Mesendoderm (in vitro differentiated cells): ENCODE measurements at regions not wholly inside any gene's neighbourhood (a gene's known extent, or its start where the extent isn't known, plus 50 kb on each side); places are given as distances from the start of the nearest gene placed in this dataset.
"Not testable (repeated sequence)": the region's sequence is repeated elsewhere in the genome, so short reads cannot be mapped to it uniquely, and the experiment has no call there.

Source experiments
- DNase-seq: peaks from one replicate; pipeline ENCODE4 v3.0.0; 2013
- H2AK5ac ChIP-seq: 2 replicates; pipeline ENCODE4 v1.6.1; 2013; ENCODE audit warnings: low read length, inconsistent platforms
- H2BK120ac ChIP-seq: 2 replicates; pipeline ENCODE4 v1.6.1; 2013; ENCODE audit warnings: low read depth, mild to moderate bottlenecking, low read length, moderate library complexity, mixed read lengths
- H2BK15ac ChIP-seq: replicated peaks from 2 replicates; pipeline ENCODE4 v1.6.1; 2013; ENCODE audit warnings: low read depth, mild to moderate bottlenecking, moderate library complexity
- H2BK5ac ChIP-seq: 2 replicates; pipeline ENCODE4 v1.6.1; 2013; ENCODE audit warnings: low read length, inconsistent platforms
- H3K18ac ChIP-seq: 2 replicates; pipeline ENCODE4 v1.6.1; 2013; ENCODE audit warnings: mild to moderate bottlenecking, low read length, mixed read lengths
- H3K23ac ChIP-seq: one replicate; pipeline ENCODE4 v1.6.1; 2013; ENCODE audit warnings: low read length
- H3K27ac ChIP-seq: 2 replicates; pipeline ENCODE4 v1.5.1; 2013; ENCODE audit warnings: low read depth, mild to moderate bottlenecking, inconsistent platforms, low read length, moderate library complexity
- H3K27me3 ChIP-seq: 2 replicates; pipeline ENCODE4 v1.6.1; 2013; ENCODE audit warnings: low read length, control low read depth, mild to moderate bottlenecking, inconsistent platforms; ENCODE audit not compliant: insufficient read depth, poor library complexity
- H3K36me3 ChIP-seq: 2 replicates; pipeline ENCODE4 v1.6.1; 2013; ENCODE audit warnings: low read length, inconsistent platforms; ENCODE audit not compliant: control insufficient read depth, insufficient read depth
- H3K4ac ChIP-seq: one replicate; pipeline ENCODE4 v1.6.1; 2013; ENCODE audit warnings: low read depth, mild to moderate bottlenecking, low read length, moderate library complexity
- H3K4me1 ChIP-seq: 2 replicates; pipeline ENCODE4 v1.6.1; 2013; ENCODE audit warnings: low read depth, low read length, inconsistent platforms; ENCODE audit not compliant: control insufficient read depth
- H3K4me2 ChIP-seq: 2 replicates; pipeline ENCODE4 v1.6.1; 2013; ENCODE audit warnings: low read length
- H3K4me3 ChIP-seq: 2 replicates; pipeline ENCODE4 v1.5.1; 2013; ENCODE audit warnings: mild to moderate bottlenecking, low read length
- H3K56ac ChIP-seq: one replicate; pipeline ENCODE4 v1.6.1; 2013; ENCODE audit warnings: low read length
- H3K79me1 ChIP-seq: 2 replicates; pipeline ENCODE4 v1.6.1; 2013; ENCODE audit warnings: low read length, inconsistent platforms
- H3K79me2 ChIP-seq: 2 replicates; pipeline ENCODE4 v1.6.1; 2013; ENCODE audit warnings: mild to moderate bottlenecking, low read length; ENCODE audit not compliant: control insufficient read depth, insufficient read depth
- H3K9ac ChIP-seq: 2 replicates; pipeline ENCODE4 v1.6.1; 2013; ENCODE audit warnings: low read length, inconsistent platforms
- H4K5ac ChIP-seq: one replicate; pipeline ENCODE4 v1.6.1; 2013; ENCODE audit warnings: low read length
- H4K8ac ChIP-seq: one replicate; pipeline ENCODE4 v1.6.1; 2013; ENCODE audit warnings: low read depth, mild to moderate bottlenecking, control low read depth, low read length, moderate library complexity
- WGBS: extraction: QIAGEN DNeasy Blood & Tissue Kit; methylation state at CpG from one replicate; pipeline ENCODE4 v1.1.7; 2013; ENCODE audit warnings: low lambda C conversion rate, missing lambda C conversion rate; ENCODE audit not compliant: insufficient coverage; ENCODE audit errors: extremely low coverage; 5-methylcytosine and 5-hydroxymethylcytosine counted together

- H3K36me3 ChIP-seq = no peaks in the 10 kb centered on the region
- DNase-seq = no peak
- H2AK5ac ChIP-seq = no peak overlapping the region
- WGBS = no CpG with 5 or more reads among the region's 4 CpGs
- H4K8ac ChIP-seq = no peak overlapping the region
- no peak overlapping the region for H3K56ac ChIP-seq
- no peak overlapping the region for H3K4me2 ChIP-seq
- no peaks in the 10 kb centered on the region for H3K79me2 ChIP-seq
- H3K27ac ChIP-seq = no peak overlapping the region
- no peak overlapping the region for H2BK15ac ChIP-seq
- no peak overlapping the region for H4K5ac ChIP-seq
- H3K4me1 ChIP-seq = no peaks in the 10 kb centered on the region
- no peaks in the 10 kb centered on the region for H3K79me1 ChIP-seq
- no peak overlapping the region for H3K23ac ChIP-seq
- no peak overlapping the region for H3K4me3 ChIP-seq
- H2BK120ac ChIP-seq = no peak overlapping the region
- no peak overlapping the region for H3K4ac ChIP-seq
- no peak overlapping the region for H2BK5ac ChIP-seq
- no peak overlapping the region for H3K18ac ChIP-seq
- no peaks in the 10 kb centered on the region for H3K27me3 ChIP-seq
- no peak overlapping the region for H3K9ac ChIP-seq
Measured at GRCh38 chr3:80978216-80978969, 783.1 kb downstream of the GBE1 start.

DNA sequence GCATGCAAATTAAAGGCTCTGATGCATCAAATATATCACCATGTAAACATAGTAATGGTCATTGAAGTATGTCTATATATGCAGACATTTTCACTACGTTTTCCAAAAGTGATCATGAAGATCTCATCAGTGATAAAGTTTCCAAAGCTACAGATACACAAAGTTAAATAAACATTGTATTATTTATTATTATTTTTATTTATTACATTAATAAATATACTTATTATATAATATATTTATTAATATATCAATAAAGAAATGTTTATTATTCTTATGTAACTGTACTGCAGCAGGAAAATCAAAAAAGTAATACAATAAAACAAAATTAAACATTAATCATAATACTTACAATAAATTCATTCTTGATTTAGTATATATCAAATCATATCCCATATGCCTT, 791.2 kb downstream of the GBE1 start:
- H3K36me3 ChIP-seq = no peaks in the 10 kb centered on the region
- H3K23ac ChIP-seq = no peak overlapping the region
- H3K4ac ChIP-seq = no peak overlapping the region
- WGBS = no CpG with 5 or more reads among the region's 1 CpG
- no peak overlapping the region for H2BK120ac ChIP-seq
- H3K18ac ChIP-seq = no peak overlapping the region
- no peak for DNase-seq
- H4K5ac ChIP-seq = no peak overlapping the region
- no peaks in the 10 kb centered on the region for H3K27me3 ChIP-seq
- no peak overlapping the region for H3K4me2 ChIP-seq
- H3K27ac ChIP-seq = no peak overlapping the region
- H4K8ac ChIP-seq = no peak overlapping the region
- H3K4me1 ChIP-seq = no peaks in the 10 kb centered on the region
- H3K79me2 ChIP-seq = no peaks in the 10 kb centered on the region
- no peak overlapping the region for H2AK5ac ChIP-seq
- no peak overlapping the region for H3K9ac ChIP-seq
- no peak overlapping the region for H2BK15ac ChIP-seq
- H2BK5ac ChIP-seq = no peak overlapping the region
- H3K56ac ChIP-seq = no peak overlapping the region
- no peaks in the 10 kb centered on the region for H3K79me1 ChIP-seq
- no peak overlapping the region for H3K4me3 ChIP-seq

- H3K79me1 ChIP-seq = no peaks in the 10 kb centered on the region
Measured at GRCh38 chr3:80929576-80929975, 831.9 kb downstream of the GBE1 start.

DNA sequence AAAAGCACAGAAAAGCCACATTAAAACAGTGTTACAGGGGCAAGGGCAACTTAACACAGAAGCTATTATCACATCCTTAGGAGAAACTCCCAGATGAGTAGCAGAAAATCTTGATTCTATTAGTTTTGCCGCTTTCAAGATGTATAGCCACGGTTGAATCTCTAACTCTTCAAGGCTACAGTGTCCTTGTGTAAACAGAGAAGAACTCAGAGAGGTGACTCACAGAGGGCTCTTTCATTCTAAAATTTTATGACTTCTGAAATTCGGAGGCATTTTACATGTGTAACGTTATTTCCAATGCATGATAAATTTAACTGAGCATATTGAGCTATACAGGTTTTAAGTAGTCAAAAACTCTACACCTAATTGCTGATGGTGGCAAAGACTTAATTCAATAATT, 846.6 kb downstream of the GBE1 start:
- H3K4me1 ChIP-seq = no peaks in the 10 kb centered on the region
- no peak overlapping the region for H4K5ac ChIP-seq
- H3K4me3 ChIP-seq = no peak overlapping the region
- WGBS = no CpG with 5 or more reads among the region's 4 CpGs
- no peak overlapping the region for H2BK15ac ChIP-seq
- H3K4me2 ChIP-seq = no peak overlapping the region
- no peak overlapping the region for H3K56ac ChIP-seq
- H3K27me3 ChIP-seq = no peaks in the 10 kb centered on the region
- H2BK120ac ChIP-seq = no peak overlapping the region
- H3K79me1 ChIP-seq = no peaks in the 10 kb centered on the region
- H3K79me2 ChIP-seq = no peaks in the 10 kb centered on the region
- H2AK5ac ChIP-seq = no peak overlapping the region
- no peaks in the 10 kb centered on the region for H3K36me3 ChIP-seq
- H3K27ac ChIP-seq = no peak overlapping the region
- H3K18ac ChIP-seq = no peak overlapping the region
- no peak overlapping the region for H3K9ac ChIP-seq
- H3K23ac ChIP-seq = no peak overlapping the region
- no peak overlapping the region for H4K8ac ChIP-seq
- no peak for DNase-seq
- H2BK5ac ChIP-seq = no peak overlapping the region
- no peak overlapping the region for H3K4ac ChIP-seq

More at GRCh38 chr3:80929576-80929975, 831.9 kb downstream of the GBE1 start:
- DNase-seq = no peak
- WGBS = no CpG with 5 or more reads among the region's 1 CpG
- Histone ChIP-seq H3K4ac (no peak overlapping the region), H3K27ac (no peak overlapping the region), H2AK5ac (no peak overlapping the region), H2BK15ac (no peak overlapping the region), H3K4me1 (no peaks in the 10 kb centered on the region), H3K9ac (no peak overlapping the region), H4K8ac (no peak overlapping the region), H3K27me3 (no peaks in the 10 kb centered on the region), H3K79me2 (no peaks in the 10 kb centered on the region), H4K5ac (no peak overlapping the region), H2BK120ac (no peak overlapping the region), H3K18ac (no peak overlapping the region), H2BK5ac (no peak overlapping the region), H3K36me3 (no peaks in the 10 kb centered on the region), H3K4me3 (no peak overlapping the region), H3K4me2 (no peak overlapping the region), H3K23ac (no peak overlapping the region), H3K56ac (no peak overlapping the region)

DNA sequence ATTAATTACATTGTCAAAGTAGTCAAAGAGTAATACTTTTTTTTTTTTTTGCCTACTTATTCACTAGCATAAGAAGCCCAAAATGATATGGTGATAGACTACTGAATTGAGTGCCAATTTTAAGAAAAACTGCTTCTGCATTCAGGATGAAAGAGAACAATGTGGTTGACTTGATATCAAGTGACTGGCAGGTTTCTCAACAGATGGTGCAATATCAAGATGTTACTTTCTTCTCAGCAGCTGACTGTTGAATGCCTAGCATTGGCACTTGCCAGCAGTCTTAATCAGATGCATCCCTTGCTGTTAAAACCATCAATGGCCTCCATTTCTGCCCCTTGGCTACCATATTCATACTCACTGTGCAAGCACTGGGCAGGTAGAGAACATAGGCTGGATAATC, 863.2 kb downstream of the GBE1 start:
- H2BK120ac ChIP-seq = no peak overlapping the region
- H3K27ac ChIP-seq = no peak overlapping the region
- no peak for DNase-seq
- no peaks in the 10 kb centered on the region for H3K4me1 ChIP-seq
- H4K8ac ChIP-seq = no peak overlapping the region
- no peak overlapping the region for H3K4me3 ChIP-seq
- H3K4ac ChIP-seq = no peak overlapping the region
- no peaks in the 10 kb centered on the region for H3K36me3 ChIP-seq
- no peak overlapping the region for H2BK15ac ChIP-seq
- no peak overlapping the region for H2BK5ac ChIP-seq
- no peak overlapping the region for H3K18ac ChIP-seq
- no peaks in the 10 kb centered on the region for H3K27me3 ChIP-seq
- no peaks in the 10 kb centered on the region for H3K79me2 ChIP-seq
- no peaks in the 10 kb centered on the region for H3K79me1 ChIP-seq
- H4K5ac ChIP-seq = no peak overlapping the region
- H3K56ac ChIP-seq = no peak overlapping the region
- no peak overlapping the region for H2AK5ac ChIP-seq
- H3K9ac ChIP-seq = no peak overlapping the region
- no peak overlapping the region for H3K4me2 ChIP-seq
- no peak overlapping the region for H3K23ac ChIP-seq

DNA sequence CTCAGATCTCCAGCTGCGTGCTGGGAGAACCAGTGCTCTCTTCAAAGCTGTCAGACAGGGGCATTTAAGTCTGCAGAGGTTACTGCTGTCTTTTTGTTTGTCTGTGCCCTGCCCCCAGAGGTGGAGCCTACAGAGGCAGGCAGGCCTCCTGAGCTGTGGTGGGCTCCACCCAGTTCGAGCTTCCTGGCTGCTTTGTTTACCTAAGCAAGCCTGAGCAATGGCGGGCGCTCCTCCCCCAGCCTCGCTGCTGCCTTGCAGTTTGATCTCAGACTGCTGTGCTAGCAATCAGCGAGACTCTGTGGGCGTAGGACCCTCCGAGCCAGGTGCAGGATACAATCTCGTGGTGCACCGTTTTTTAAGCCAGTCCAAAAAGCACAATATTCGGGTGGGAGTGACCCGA, 864.4 kb downstream of the GBE1 start:
- H3K27me3 ChIP-seq, H2BK5ac ChIP-seq, H3K4me2 ChIP-seq, H3K9ac ChIP-seq, H2AK5ac ChIP-seq, H3K18ac ChIP-seq, H2BK120ac ChIP-seq, H3K4ac ChIP-seq, H3K27ac ChIP-seq, H3K79me2 ChIP-seq, H3K4me3 ChIP-seq, H4K8ac ChIP-seq, H3K4me1 ChIP-seq, H3K23ac ChIP-seq, H3K56ac ChIP-seq, H2BK15ac ChIP-seq, H3K79me1 ChIP-seq, H3K36me3 ChIP-seq, H4K5ac ChIP-seq: not testable (repeated sequence)
- peak; percentile 45 for DNase-seq
- no CpG with 5 or more reads among the region's 12 CpGs for WGBS
